PC-9 (cell line): ENCODE measurements at regions not wholly inside any gene's neighbourhood (a gene's known extent, or its start where the extent isn't known, plus 50 kb on each side); places are given as distances from the start of the nearest gene placed in this dataset.

Experiments used
- BruUV-seq: library from RNA; stranded (reverse); fragments of 400-500 nt; replicated peaks from 2 replicates; lab custom pipeline; 2021; lab: Mats Ljungman, UMichigan
- CTCF ChIA-PET: fragments of 300-600 bp; sonication (Branson Sonifier 250); formaldehyde crosslinking; loops from one replicate; lab custom pipeline; 2022; ENCODE audit warnings: antibody characterized with exemption; lab: Charles Lee
- POLR2A ChIA-PET: fragments of 300-600 bp; sonication (Branson Sonifier 250); formaldehyde crosslinking; loops from one replicate; lab custom pipeline; 2022; ENCODE audit warnings: antibody characterized with exemption; ENCODE audit not compliant: unreplicated experiment; lab: Charles Lee
- DNase-seq, 2 experiments: peaks; one replicate each; pipeline versions ENCODE4 v3.0.0 to v3.0.0-alpha.2; 2015 to 2022; ENCODE audit warnings: mixed read lengths in 1 of 2
- H2AFZ ChIP-seq: fragments of 200-600 bp; sonication (generic); 2 replicates; pipeline ENCODE4 v1.8.1; 2017; ENCODE audit warnings: antibody characterized with exemption
- H3F3A ChIP-seq: fragments of 200-600 bp; sonication (generic); 2 replicates; pipeline ENCODE4 v1.8.1; 2017; ENCODE audit warnings: antibody characterized with exemption, mild to moderate bottlenecking, low read depth; ENCODE audit not compliant: insufficient read depth
- H3K27ac ChIP-seq: fragments of 200-600 bp; sonication (generic); 2 replicates; pipeline ENCODE4 v1.6.1; 2016; ENCODE audit warnings: mixed run types
- H3K27me3 ChIP-seq: fragments of 200-600 bp; sonication (generic); 2 replicates; pipeline ENCODE4 v1.6.1; 2016; ENCODE audit warnings: low read depth, mixed run types; ENCODE audit not compliant: insufficient read depth
- H3K36me3 ChIP-seq: fragments of 200-600 bp; sonication (generic); 2 replicates; pipeline ENCODE4 v1.6.1; 2016; ENCODE audit warnings: low read depth, mixed run types
- H3K4me1 ChIP-seq: fragments of 200-600 bp; sonication (generic); replicated peaks from 2 replicates; pipeline ENCODE4 v1.6.1; 2016; ENCODE audit warnings: mixed run types; ENCODE audit not compliant: insufficient read depth
- H3K4me2 ChIP-seq: fragments of 200-600 bp; sonication (generic); 2 replicates; pipeline ENCODE4 v1.6.1; 2017; ENCODE audit warnings: mixed run types
- H3K4me3 ChIP-seq: fragments of 200-600 bp; sonication (generic); 2 replicates; pipeline ENCODE4 v1.6.1; 2016; ENCODE audit warnings: mixed run types
- H3K79me2 ChIP-seq: fragments of 200-600 bp; sonication (generic); 2 replicates; pipeline ENCODE4 v1.6.1; 2017; ENCODE audit warnings: low read depth, mixed run types
- H3K9me2 ChIP-seq: fragments of 200-600 bp; sonication (generic); 2 replicates; pipeline ENCODE4 v1.8.1; 2017; ENCODE audit warnings: mild to moderate bottlenecking; ENCODE audit not compliant: insufficient read depth
- H3K9me3 ChIP-seq: fragments of 200-600 bp; sonication (generic); 2 replicates; pipeline ENCODE4 v1.8.1; 2016; ENCODE audit warnings: low read depth; ENCODE audit not compliant: insufficient read depth
- H4K20me1 ChIP-seq: fragments of 200-600 bp; sonication (generic); 2 replicates; pipeline ENCODE4 v1.8.1; 2017; ENCODE audit not compliant: insufficient read depth
- CTCF ChIP-seq: fragments of 200-600 bp; sonication (generic); conservative IDR thresholded peaks from 2 replicates; pipeline ENCODE4 v1.6.1; 2017; ENCODE audit warnings: mixed run types, antibody characterized with exemption, mild to moderate bottlenecking, moderate library complexity
- EZH2 ChIP-seq: fragments of 200-600 bp; sonication (generic); IDR thresholded peaks from 2 replicates; pipeline ENCODE4 v1.8.0; 2017; ENCODE audit warnings: antibody characterized with exemption, low read depth
- intact Hi-C: fragments of 100-400 bp; cut with micrococcal nuclease; formaldehyde crosslinking; loops from one replicate; pipeline ENCODE4 v1.10.0; 2022; ENCODE audit not compliant: unreplicated experiment

GRCh38 chr7:124366118-124366517 is 333.3 kb upstream of the TMEM229A start:
- Histone ChIP-seq H3K9me3 (no peaks in the 10 kb centered on the region), H3K36me3 (no peaks in the 10 kb centered on the region), H2AFZ (no peak overlapping the region), H3K79me2 (no peaks in the 10 kb centered on the region), H3K27ac (no peak overlapping the region), H3F3A (no peaks in the 10 kb centered on the region), H3K27me3 (no peaks in the 10 kb centered on the region), H3K4me2 (no peak overlapping the region), H3K9me2 (no peaks in the 10 kb centered on the region), H3K4me1 (no peaks in the 10 kb centered on the region), H4K20me1 (no peaks in the 10 kb centered on the region), H3K4me3 (no peak overlapping the region)
- intact Hi-C loops = no loop called here
- no peak for DNase-seq
- no TSS peak for BruUV-seq
- CTCF ChIA-PET = no interaction called here
- POLR2A ChIA-PET = no interaction called here
- TF ChIP-seq EZH2 (no peak), CTCF (no peak)

GRCh38 chr7:124364283-124364682 is 331.4 kb upstream of the TMEM229A start:
- no peak overlapping the region for H3K4me2 ChIP-seq
- H3K27ac ChIP-seq = no peak overlapping the region
- no peaks in the 10 kb centered on the region for H3K79me2 ChIP-seq
- no peak overlapping the region for H2AFZ ChIP-seq
- TF ChIP-seq EZH2 (no peak), CTCF (no peak)
- CTCF ChIA-PET = no interaction called here
- no peak for DNase-seq
- H3K36me3 ChIP-seq = no peaks in the 10 kb centered on the region
- H3K9me2 ChIP-seq = no peaks in the 10 kb centered on the region
- no peaks in the 10 kb centered on the region for H4K20me1 ChIP-seq
- no peak overlapping the region for H3K4me3 ChIP-seq
- no peaks in the 10 kb centered on the region for H3K4me1 ChIP-seq
- BruUV-seq = no TSS peak
- intact Hi-C loops = no loop called here
- H3K27me3 ChIP-seq = no peaks in the 10 kb centered on the region
- POLR2A ChIA-PET = no interaction called here
- H3K9me3 ChIP-seq = no peaks in the 10 kb centered on the region
- H3F3A ChIP-seq = no peaks in the 10 kb centered on the region

GRCh38 chr7:124354201-124354600 is 321.3 kb upstream of the TMEM229A start:
- Histone ChIP-seq H3K4me1 (no peaks in the 10 kb centered on the region), H3K27me3 (no peaks in the 10 kb centered on the region), H3K4me2 (no peak overlapping the region), H4K20me1 (no peaks in the 10 kb centered on the region), H3K27ac (no peak overlapping the region), H2AFZ (no peak overlapping the region), H3K9me2 (no peaks in the 10 kb centered on the region), H3K9me3 (no peaks in the 10 kb centered on the region), H3K36me3 (no peaks in the 10 kb centered on the region), H3K4me3 (no peak overlapping the region), H3F3A (no peaks in the 10 kb centered on the region), H3K79me2 (no peaks in the 10 kb centered on the region)
- CTCF ChIA-PET = interaction anchor here (0.6 kb wide), 1 partner anchor 201 kb away, joined by 3 read pairs; no protein-coding TSS in a partner anchor
- POLR2A ChIA-PET = interaction anchor here (0.7 kb wide), 1 partner anchor 21 kb away, joined by 8 read pairs; no protein-coding TSS in a partner anchor
- DNase-seq = no peak
- TF ChIP-seq EZH2 = no peak
- TF ChIP-seq CTCF = no peak
- no TSS peak for BruUV-seq
- intact Hi-C loops = no loop called here
